Endodermal cell (in vitro differentiated cells): ENCODE measurements at regions not wholly inside any gene's neighbourhood (a gene's known extent, or its start where the extent isn't known, plus 50 kb on each side); places are given as distances from the start of the nearest gene placed in this dataset.

Experiments used
- DNase-seq: peaks from one replicate; pipeline ENCODE4 v3.0.0-alpha.2; 2017
- H3K27ac ChIP-seq: 2 replicates; pipeline ENCODE4 v1.5.1; 2013; ENCODE audit warnings: mild to moderate bottlenecking, low read depth, low read length, moderate library complexity
- H3K27me3 ChIP-seq: 2 replicates; pipeline ENCODE4 v1.6.1; 2013; ENCODE audit warnings: mild to moderate bottlenecking, low read length, moderate library complexity; ENCODE audit not compliant: insufficient read depth, control insufficient read depth, poor library complexity, severe bottlenecking
- H3K36me3 ChIP-seq: 2 replicates; pipeline ENCODE4 v1.7.0; 2013; ENCODE audit warnings: mild to moderate bottlenecking, low read length, moderate library complexity; ENCODE audit not compliant: control insufficient read depth, insufficient read depth
- H3K4me1 ChIP-seq: one replicate; pipeline ENCODE4 v1.7.0; 2013; ENCODE audit warnings: low read length; ENCODE audit not compliant: control insufficient read depth, insufficient read depth
- H3K4me3 ChIP-seq: 2 replicates; pipeline ENCODE4 v1.5.1; 2013; ENCODE audit warnings: mild to moderate bottlenecking, low read length, moderate library complexity
- H3K9ac ChIP-seq: 2 replicates; pipeline ENCODE4 v1.6.1; 2013; ENCODE audit warnings: mild to moderate bottlenecking, low read length, moderate library complexity; ENCODE audit not compliant: poor library complexity, severe bottlenecking; ENCODE audit errors: extremely low read depth
- H3K9me3 ChIP-seq: 2 replicates; pipeline ENCODE4 v1.6.1; 2013; ENCODE audit warnings: mild to moderate bottlenecking, low read length, moderate library complexity; ENCODE audit not compliant: control insufficient read depth
- H3K27ac Mint-ChIP-seq: 2 replicates; pipeline ENCODE4 v1.8.0; 2020; ENCODE audit warnings: mixed read lengths
- H3K27me3 Mint-ChIP-seq: 2 replicates; pipeline ENCODE4 v1.8.0; 2021; ENCODE audit warnings: mild to moderate bottlenecking, mixed read lengths; ENCODE audit not compliant: insufficient read depth
- H3K36me3 Mint-ChIP-seq: 2 replicates; pipeline ENCODE4 v1.8.0; 2020; ENCODE audit warnings: low read depth, mixed read lengths
- H3K4me1 Mint-ChIP-seq: 2 replicates; pipeline ENCODE4 v1.8.0; 2020; ENCODE audit warnings: mixed read lengths
- H3K4me3 Mint-ChIP-seq: 2 replicates; pipeline ENCODE4 v1.8.0; 2020; ENCODE audit warnings: mild to moderate bottlenecking, moderate library complexity, mixed read lengths
- H3K9me3 Mint-ChIP-seq: 2 replicates; pipeline ENCODE4 v1.8.0; 2020; ENCODE audit warnings: mild to moderate bottlenecking, mixed read lengths
- CTCF ChIP-seq: fragments of 200-600 bp; sonication (generic); conservative IDR thresholded peaks from 2 replicates; pipeline ENCODE4 v1.5.0; 2021; ENCODE audit warnings: antibody characterized with exemption, mild to moderate bottlenecking
- WGBS, 2 experiments: methylation state at CpG; one replicate each; pipeline versions ENCODE4 v1.1.5 to v1.1.7; 2013; ENCODE audit warnings: missing lambda C conversion rate in 2 of 2, mixed read lengths in 1 of 2; ENCODE audit not compliant: insufficient coverage in 1 of 2, insufficient read length in 1 of 2; 5-methylcytosine and 5-hydroxymethylcytosine counted together

DNA sequence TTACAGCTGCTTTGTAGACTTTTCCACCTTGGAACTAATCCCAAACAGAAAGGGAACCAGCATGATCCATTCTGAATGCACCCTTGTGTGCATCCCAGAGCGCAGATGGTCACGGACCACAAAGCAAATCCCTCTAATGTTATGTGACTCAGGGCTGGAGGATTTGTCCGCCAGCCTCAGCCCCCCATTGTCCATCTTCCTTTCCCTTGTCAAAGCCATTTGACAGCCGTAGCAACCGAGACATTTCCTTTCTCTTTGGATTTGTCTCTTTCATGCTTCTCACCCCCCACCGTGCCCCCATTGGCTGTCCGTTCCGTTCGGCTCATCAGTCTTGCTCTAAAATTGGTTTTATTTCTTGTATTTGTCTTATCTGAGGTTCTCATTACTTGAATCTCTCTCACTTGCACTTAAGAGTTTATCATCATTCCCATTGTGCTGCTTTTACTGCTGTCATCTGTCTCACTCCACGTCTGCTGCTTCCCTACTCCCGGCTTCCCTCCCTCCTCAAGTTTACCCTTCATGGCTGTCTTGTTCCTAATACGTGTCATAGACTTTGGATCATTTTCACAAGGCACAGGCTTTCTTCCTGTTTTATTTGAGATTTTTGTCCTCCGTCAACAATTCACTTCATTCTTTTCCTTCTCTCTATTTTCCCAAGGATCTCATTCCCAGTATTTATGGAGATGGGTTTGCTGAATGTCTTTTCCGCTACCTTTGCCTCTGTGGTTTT, 163.4 kb upstream of the ERCC4 start:
- 46 to 78% methylated on average over 12 to 13 of the region's 14 CpGs for WGBS, 2 experiments
- Histone ChIP-seq H3K27ac (peak overlapping the region; percentile 87), H3K4me3 (no peak overlapping the region), H3K36me3 (no peaks in the 10 kb centered on the region), H3K9ac (no peak overlapping the region), H3K9me3 (no peaks in the 10 kb centered on the region), H3K27me3 (peaks cover 7% of the 10 kb centered on the region), H3K4me1 (no peaks in the 10 kb centered on the region)
- TF ChIP-seq CTCF = no peak
- H3K4me1 Mint-ChIP-seq = no peaks in the 10 kb centered on the region
- no peak for DNase-seq
- H3K27me3 Mint-ChIP-seq = peaks cover 17% of the 10 kb centered on the region
- H3K36me3 Mint-ChIP-seq = no peaks in the 10 kb centered on the region
- H3K9me3 Mint-ChIP-seq = peaks cover 3% of the 10 kb centered on the region
- no peak overlapping the region for H3K27ac Mint-ChIP-seq
- no peak overlapping the region for H3K4me3 Mint-ChIP-seq

GRCh38 chr16:13766334-13766733, 153.6 kb upstream of the ERCC4 start:
- Mint-ChIP-seq H3K4me1 (peaks cover 3% of the 10 kb centered on the region), H3K9me3 (no peaks in the 10 kb centered on the region), H3K27me3 (peaks cover 12% of the 10 kb centered on the region), H3K27ac (no peak overlapping the region), H3K4me3 (no peak overlapping the region), H3K36me3 (no peaks in the 10 kb centered on the region)
- Histone ChIP-seq H3K27ac (no peak overlapping the region), H3K27me3 (peaks cover 13% of the 10 kb centered on the region), H3K9me3 (no peaks in the 10 kb centered on the region), H3K4me1 (no peaks in the 10 kb centered on the region), H3K4me3 (no peak overlapping the region), H3K9ac (no peak overlapping the region), H3K36me3 (no peaks in the 10 kb centered on the region)
- DNase-seq = no peak
- 93 to 94% methylated on average over 2 of the region's 2 CpGs for WGBS, 2 experiments
- no peak for TF ChIP-seq CTCF

- Histone ChIP-seq H3K27ac (no peak overlapping the region), H3K4me3 (no peak overlapping the region), H3K36me3 (no peaks in the 10 kb centered on the region), H3K9me3 (no peaks in the 10 kb centered on the region), H3K4me1 (no peaks in the 10 kb centered on the region), H3K27me3 (peaks cover 13% of the 10 kb centered on the region), H3K9ac (no peak overlapping the region)
- 67 to 76% methylated on average over 3 to 7 of the region's 7 CpGs for WGBS, 2 experiments
- Mint-ChIP-seq H3K9me3 (no peaks in the 10 kb centered on the region), H3K36me3 (no peaks in the 10 kb centered on the region), H3K27ac (no peak overlapping the region), H3K4me1 (peaks cover 3% of the 10 kb centered on the region), H3K4me3 (no peak overlapping the region), H3K27me3 (peaks cover 8% of the 10 kb centered on the region)
- peak; percentile 80 for TF ChIP-seq CTCF
- no peak for DNase-seq
Observed at GRCh38 chr16:13767215-13767614, 152.7 kb upstream of the ERCC4 start.
